22Rv1 (cell line): ENCODE measurements at regions not wholly inside any gene's neighbourhood (a gene's known extent, or its start where the extent isn't known, plus 50 kb on each side); places are given as distances from the start of the nearest gene placed in this dataset.

Experiments used
- H3K27ac ChIP-seq: fragments of 450-650 bp; 2 replicates; pipeline ENCODE4 v1.5.1; 2017
- CTCF ChIP-seq: fragments of 450-650 bp; IDR thresholded peaks from 2 replicates; pipeline ENCODE4 v1.5.1; 2017; ENCODE audit warnings: mild to moderate bottlenecking
- ZFX ChIP-seq: fragments of 450-650 bp; IDR thresholded peaks from 2 replicates; pipeline ENCODE4 v1.6.1; 2017; ENCODE audit warnings: antibody characterized with exemption, borderline replicate concordance

- no peak overlapping the region for H3K27ac ChIP-seq
- TF ChIP-seq ZFX = no peak
- no peak for TF ChIP-seq CTCF
These were observed 66.7 kb upstream of the MYEOV start for GRCh38 chr11:69227271-69227670.

GRCh38 chr11:69229511-69229910, 64.4 kb upstream of the MYEOV start:
- H3K27ac ChIP-seq = no peak overlapping the region
- no peak for TF ChIP-seq CTCF
- no peak for TF ChIP-seq ZFX

GRCh38 chr11:69230856-69231425, 63.0 kb upstream of the MYEOV start:
- TF ChIP-seq ZFX (no peak), CTCF (no peak)

GRCh38 chr11:69231466-69232018, 62.4 kb upstream of the MYEOV start:
- no peak overlapping the region for H3K27ac ChIP-seq
- TF ChIP-seq ZFX (no peak), CTCF (no peak)

More at GRCh38 chr11:69230856-69231425, 63.0 kb upstream of the MYEOV start:
- H3K27ac ChIP-seq = no peak overlapping the region

- no peak for TF ChIP-seq CTCF
These were observed 60.9 kb upstream of the MYEOV start for GRCh38 chr11:69232821-69233743.

GRCh38 chr11:69233744-69234570, 60.0 kb upstream of the MYEOV start:
- TF ChIP-seq CTCF (no peak), ZFX (no peak)
- H3K27ac ChIP-seq = no peak overlapping the region

More at GRCh38 chr11:69232821-69233743, 60.9 kb upstream of the MYEOV start:
- H3K27ac ChIP-seq = no peak overlapping the region
